Liver (tissue), 8 donors: ENCODE measurements at regions not wholly inside any gene's neighbourhood (a gene's known extent, or its start where the extent isn't known, plus 50 kb on each side); places are given as distances from the start of the nearest gene placed in this dataset.

Experiments used
- DNase-seq: peaks from one replicate; pipeline ENCODE4 v3.0.0-alpha.2; 2017; ENCODE audit warnings: low spot score
- H3K27ac ChIP-seq, 2 donors: one replicate each; pipeline ENCODE4 v1.7.0; 2013; ENCODE audit warnings: inconsistent platforms in 2 of 2, low read length in 2 of 2, control low read depth in 1 of 2, low read depth in 1 of 2, mild to moderate bottlenecking in 1 of 2
- H3K27me3 ChIP-seq, 4 donors: one replicate each; pipeline versions ENCODE4 v1.6.1 to v1.7.0; 2013; ENCODE audit warnings: low read length in 3 of 4, inconsistent platforms in 1 of 4, mild to moderate bottlenecking in 1 of 4, moderate library complexity in 1 of 4; ENCODE audit not compliant: control insufficient read depth in 4 of 4, insufficient read depth in 4 of 4
- H3K36me3 ChIP-seq, 4 donors: one replicate each; pipeline versions ENCODE4 v1.6.1 to v1.7.0; 2013; ENCODE audit warnings: low read length in 3 of 4, mild to moderate bottlenecking in 3 of 4, low read depth in 1 of 4, moderate library complexity in 1 of 4; ENCODE audit not compliant: control insufficient read depth in 4 of 4, insufficient read depth in 3 of 4
- H3K4me1 ChIP-seq, 4 donors: one replicate each; pipeline versions ENCODE4 v1.6.1 to v1.7.0; 2013; ENCODE audit warnings: low read length in 3 of 4, mild to moderate bottlenecking in 3 of 4, moderate library complexity in 1 of 4; ENCODE audit not compliant: control insufficient read depth in 4 of 4, insufficient read depth in 4 of 4
- H3K4me3 ChIP-seq, 3 donors: one replicate each; pipeline versions ENCODE4 v1.6.1 to v1.7.0; 2013; ENCODE audit warnings: low read length in 3 of 3, control low read depth in 1 of 3, low read depth in 1 of 3, mild to moderate bottlenecking in 1 of 3
- H3K9ac ChIP-seq, 2 donors: one replicate each; pipeline ENCODE4 v1.7.0; 2013; ENCODE audit warnings: low read length in 2 of 2, mild to moderate bottlenecking in 2 of 2, moderate library complexity in 2 of 2, control low read depth in 1 of 2, low read depth in 1 of 2
- H3K9me3 ChIP-seq, 4 donors: one replicate each; pipeline versions ENCODE4 v1.6.1 to v1.7.0; 2013; ENCODE audit warnings: low read length in 3 of 4; ENCODE audit not compliant: control insufficient read depth in 4 of 4
- ATF3 ChIP-seq: IDR thresholded peaks from 2 replicates; pipeline ENCODE4 v1.6.1; 2016; ENCODE audit warnings: antibody characterized with exemption
- CTCF ChIP-seq: fragments of 150-350 bp; IDR thresholded peaks from 2 replicates; pipeline ENCODE4 v1.5.1; 2017; ENCODE audit warnings: improper control_type of control experiment, low read depth, low read length; ENCODE audit not compliant: missing input control
- EGR1 ChIP-seq, 2 donors: IDR thresholded peaks; 2 replicates each; pipeline ENCODE4 v1.6.1; 2016 to 2018; ENCODE audit warnings: antibody characterized with exemption in 2 of 2, low read depth in 2 of 2
- FOXA1 ChIP-seq: IDR thresholded peaks from 2 replicates; pipeline ENCODE4 v1.6.1; 2016; ENCODE audit warnings: antibody characterized with exemption
- FOXA2 ChIP-seq: IDR thresholded peaks from 2 replicates; pipeline ENCODE4 v1.6.1; 2016; ENCODE audit warnings: antibody characterized with exemption
- GABPA ChIP-seq, 2 donors: IDR thresholded peaks in 1 of 2; conservative IDR thresholded peaks in 1 of 2; 2 replicates each; pipeline ENCODE4 v1.6.1; 2016; ENCODE audit warnings: antibody characterized with exemption in 2 of 2, mild to moderate bottlenecking in 1 of 2, moderate library complexity in 1 of 2
- HNF4A ChIP-seq, 2 donors: conservative IDR thresholded peaks; 2 replicates each; pipeline ENCODE4 v1.6.1; 2016; ENCODE audit warnings: antibody characterized with exemption in 2 of 2, mild to moderate bottlenecking in 2 of 2
- HNF4G ChIP-seq: IDR thresholded peaks from 2 replicates; pipeline ENCODE4 v1.6.1; 2016; ENCODE audit warnings: antibody characterized with exemption
- JUND ChIP-seq, 2 donors: IDR thresholded peaks; 2 replicates each; pipeline ENCODE4 v1.6.1; 2016; ENCODE audit warnings: antibody characterized with exemption in 2 of 2
- RAD21 ChIP-seq, 2 donors: IDR thresholded peaks; 2 replicates each; pipeline ENCODE4 v1.6.1; 2016; ENCODE audit warnings: antibody characterized with exemption in 2 of 2, mild to moderate bottlenecking in 2 of 2
- REST ChIP-seq: IDR thresholded peaks from 2 replicates; pipeline ENCODE4 v1.6.1; 2016; ENCODE audit warnings: antibody characterized with exemption, mild to moderate bottlenecking
- RXRA ChIP-seq, 2 donors: IDR thresholded peaks; 2 replicates each; pipeline ENCODE4 v1.6.1; 2017 to 2018; ENCODE audit warnings: antibody characterized with exemption in 2 of 2, mild to moderate bottlenecking in 1 of 2
- SP1 ChIP-seq: IDR thresholded peaks from 2 replicates; pipeline ENCODE4 v1.6.1; 2018; ENCODE audit warnings: antibody characterized with exemption, mild to moderate bottlenecking
- TAF1 ChIP-seq: conservative IDR thresholded peaks from 2 replicates; pipeline ENCODE4 v1.6.1; 2016; ENCODE audit warnings: antibody characterized with exemption, mild to moderate bottlenecking
- YY1 ChIP-seq: IDR thresholded peaks from 2 replicates; pipeline ENCODE4 v1.6.1; 2016; ENCODE audit warnings: antibody characterized with exemption, mild to moderate bottlenecking
- ZBTB33 ChIP-seq: IDR thresholded peaks from 2 replicates; pipeline ENCODE4 v1.6.1; 2016; ENCODE audit warnings: antibody characterized with exemption
- WGBS: extraction: QIAGEN DNeasy Blood & Tissue Kit; methylation state at CpG from one replicate; pipeline ENCODE4 v1.1.7; 2013; 5-methylcytosine and 5-hydroxymethylcytosine counted together
- donor health status: healthy.
- donor health status: healthy.
- donor health status: healthy.
- donor health status: healthy.
- donor health status: healthy.

GRCh38 chr13:74487091-74487722 lies 353.0 kb upstream of the KLF12 start:
- Histone ChIP-seq H3K4me3 (no peak overlapping the region), H3K9me3 (no peaks in the 10 kb centered on the region), H3K4me1 (no peaks in the 10 kb centered on the region), H3K27ac (no peak overlapping the region), H3K27me3 (peaks cover 0 to 2% (median 0%) of the 10 kb centered on the region in 4 donors), H3K36me3 (no peaks in the 10 kb centered on the region), H3K9ac (no peak overlapping the region)
- DNase-seq = no peak
- TF ChIP-seq SP1 (no peak), GABPA (IDR thresholded peaks at IDR 0.05 in 1 of 2, conservative IDR thresholded peaks at IDR 0.05 in 1 of 2) (no peak), RXRA (IDR thresholded peaks at IDR 0.05) (no peak), RAD21 (IDR thresholded peaks at IDR 0.05) (no peak), YY1 (no peak), TAF1 (no peak), ATF3 (no peak), JUND (IDR thresholded peaks at IDR 0.05) (no peak), REST (no peak), FOXA1 (no peak), HNF4A (conservative IDR thresholded peaks at IDR 0.05) (no peak), ZBTB33 (no peak), CTCF (no peak), FOXA2 (no peak), EGR1 (IDR thresholded peaks at IDR 0.05; ENCODE audit: low read depth in 2 of 2) (no peak), HNF4G (no peak)
- WGBS = 54% methylated on average over 3 of the region's 3 CpGs

- H3K4me3 ChIP-seq = no peak overlapping the region
- no peaks in the 10 kb centered on the region for H3K4me1 ChIP-seq
- no peak overlapping the region for H3K9ac ChIP-seq
- H3K27me3 ChIP-seq = peaks cover 0 to 2% (median 0%) of the 10 kb centered on the region in 4 donors
- no peak for DNase-seq
- H3K36me3 ChIP-seq = no peaks in the 10 kb centered on the region
- TF ChIP-seq EGR1 (IDR thresholded peaks at IDR 0.05; ENCODE audit: low read depth in 2 of 2) (no peak), RXRA (IDR thresholded peaks at IDR 0.05) (no peak), ATF3 (no peak), REST (no peak), FOXA1 (no peak), JUND (IDR thresholded peaks at IDR 0.05) (no peak), GABPA (IDR thresholded peaks at IDR 0.05 in 1 of 2, conservative IDR thresholded peaks at IDR 0.05 in 1 of 2) (no peak), YY1 (no peak), RAD21 (IDR thresholded peaks at IDR 0.05) (no peak)
- no peaks in the 10 kb centered on the region for H3K9me3 ChIP-seq
- no peak overlapping the region for H3K27ac ChIP-seq
- 43% methylated on average over 1 of the region's 1 CpG for WGBS
These were observed 351.6 kb upstream of the KLF12 start for GRCh38 chr13:74485757-74486156.
